Fibroblast of peridontal ligament (primary cell): ENCODE measurements at regions not wholly inside any gene's neighbourhood (a gene's known extent, or its start where the extent isn't known, plus 50 kb on each side); places are given as distances from the start of the nearest gene placed in this dataset.
"Not testable (repeated sequence)": the region's sequence is repeated elsewhere in the genome, so short reads cannot be mapped to it uniquely, and the experiment has no call there.

Source experiments
- DNase-seq: peaks from one replicate; pipeline ENCODE4 v3.0.0-alpha.2; 2010; ENCODE audit errors: extremely low read depth

- DNase-seq = no peak
These were observed 1526.1 kb downstream of the STIM2 start for GRCh38 chr4:28386776-28387175.

DNA sequence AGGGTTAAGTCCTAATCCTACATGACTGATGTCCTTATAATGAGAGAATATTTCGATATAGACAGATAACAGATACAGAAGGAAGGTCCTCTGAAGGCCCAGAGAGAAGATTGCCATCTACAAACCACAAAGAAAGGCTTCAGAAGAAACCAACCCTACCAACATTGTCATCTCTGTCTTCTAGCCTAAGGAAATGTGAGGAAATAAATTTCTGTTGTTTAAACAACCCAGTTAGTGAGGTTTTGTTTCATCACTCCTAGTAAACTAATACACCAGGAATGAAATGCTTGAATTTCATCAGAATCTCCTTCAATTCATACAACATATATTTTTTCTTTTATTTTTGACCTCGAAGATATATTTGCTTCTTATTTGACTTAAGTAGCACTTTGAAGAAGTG lies 1527.8 kb downstream of the STIM2 start:
- no peak for DNase-seq

DNA sequence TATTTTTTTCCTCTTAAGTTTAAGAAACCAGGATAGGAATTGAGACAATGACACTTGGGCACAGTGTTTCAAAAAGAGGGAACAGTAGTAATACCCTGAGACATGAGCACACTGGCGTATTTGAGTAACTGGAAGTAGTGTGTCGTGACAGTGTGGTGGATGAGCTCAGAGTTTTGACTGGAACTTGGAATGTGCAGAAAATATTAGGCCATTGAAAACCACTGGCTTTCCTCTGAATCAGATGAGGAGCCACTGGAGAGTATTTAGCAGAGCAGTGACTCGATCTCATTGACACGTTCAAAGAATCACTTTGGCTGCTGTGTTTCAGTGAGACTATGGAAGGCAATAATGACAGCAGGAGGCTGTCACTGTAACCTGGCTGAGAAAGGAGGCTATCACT lies 1531.2 kb downstream of the STIM2 start:
- no peak for DNase-seq

- DNase-seq = no peak
These were observed 1542.1 kb downstream of the STIM2 start for GRCh38 chr4:28402751-28403150.

GRCh38 chr4:28421221-28421620 lies 1560.6 kb downstream of the STIM2 start:
- DNase-seq = no peak

DNA sequence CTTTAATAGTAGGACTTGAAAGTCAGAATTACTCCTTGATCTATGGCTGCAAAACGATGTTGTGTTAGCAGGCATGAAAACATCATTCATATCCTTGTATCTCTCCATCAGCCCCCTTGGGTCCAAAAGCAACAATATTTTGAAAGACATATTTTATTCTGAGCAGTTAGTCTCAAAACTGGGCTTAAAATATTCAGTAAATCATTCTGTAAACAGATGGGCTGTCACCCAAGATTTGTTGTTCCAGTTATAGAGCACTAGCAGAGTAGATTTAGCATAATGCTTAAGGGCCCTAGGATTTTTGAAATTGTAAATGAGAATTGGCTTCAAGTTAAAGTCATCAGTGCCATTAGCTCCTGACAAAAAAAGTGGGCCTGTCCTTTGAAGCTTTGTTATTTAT lies 1565.6 kb downstream of the STIM2 start:
- no peak for DNase-seq

- DNase-seq = no peak
These were observed 1566.9 kb downstream of the STIM2 start for GRCh38 chr4:28427306-28428085.

DNA sequence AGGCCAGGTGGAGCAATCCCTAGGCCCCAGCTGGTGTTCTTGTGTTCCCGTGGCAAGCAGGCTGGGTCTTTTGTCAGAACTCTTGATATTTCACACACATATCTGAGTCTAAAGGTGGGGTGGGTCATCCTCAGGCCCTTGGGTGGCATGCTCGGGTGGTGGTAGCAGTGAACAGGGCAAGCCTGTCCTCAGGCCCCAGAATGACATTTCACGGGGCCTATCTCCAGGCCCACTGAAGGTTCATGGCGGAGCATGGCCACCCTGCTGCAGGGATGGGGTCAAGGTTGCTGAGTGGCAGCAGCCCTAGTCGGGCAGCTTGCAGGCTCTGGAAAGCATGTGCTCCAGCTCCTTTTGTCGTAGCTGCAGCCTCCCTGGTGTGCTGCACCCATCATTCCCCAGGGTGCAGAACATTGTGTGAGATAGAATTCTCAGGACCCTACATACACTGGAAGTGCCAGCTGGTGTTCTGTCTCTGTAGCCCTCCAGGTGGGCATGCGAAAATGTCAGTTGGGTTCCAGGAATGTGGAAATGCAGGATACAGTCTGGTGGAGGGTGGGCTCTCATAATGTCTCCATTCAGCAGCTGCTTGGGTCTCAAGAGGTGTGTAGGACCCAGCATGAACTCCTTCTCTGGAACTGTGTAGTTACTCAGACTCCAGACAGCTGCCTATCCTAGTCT lies 1571.8 kb downstream of the STIM2 start:
- DNase-seq = no peak

GRCh38 chr4:28435314-28435713 lies 1574.7 kb downstream of the STIM2 start:
- DNase-seq = peak; percentile 4

DNA sequence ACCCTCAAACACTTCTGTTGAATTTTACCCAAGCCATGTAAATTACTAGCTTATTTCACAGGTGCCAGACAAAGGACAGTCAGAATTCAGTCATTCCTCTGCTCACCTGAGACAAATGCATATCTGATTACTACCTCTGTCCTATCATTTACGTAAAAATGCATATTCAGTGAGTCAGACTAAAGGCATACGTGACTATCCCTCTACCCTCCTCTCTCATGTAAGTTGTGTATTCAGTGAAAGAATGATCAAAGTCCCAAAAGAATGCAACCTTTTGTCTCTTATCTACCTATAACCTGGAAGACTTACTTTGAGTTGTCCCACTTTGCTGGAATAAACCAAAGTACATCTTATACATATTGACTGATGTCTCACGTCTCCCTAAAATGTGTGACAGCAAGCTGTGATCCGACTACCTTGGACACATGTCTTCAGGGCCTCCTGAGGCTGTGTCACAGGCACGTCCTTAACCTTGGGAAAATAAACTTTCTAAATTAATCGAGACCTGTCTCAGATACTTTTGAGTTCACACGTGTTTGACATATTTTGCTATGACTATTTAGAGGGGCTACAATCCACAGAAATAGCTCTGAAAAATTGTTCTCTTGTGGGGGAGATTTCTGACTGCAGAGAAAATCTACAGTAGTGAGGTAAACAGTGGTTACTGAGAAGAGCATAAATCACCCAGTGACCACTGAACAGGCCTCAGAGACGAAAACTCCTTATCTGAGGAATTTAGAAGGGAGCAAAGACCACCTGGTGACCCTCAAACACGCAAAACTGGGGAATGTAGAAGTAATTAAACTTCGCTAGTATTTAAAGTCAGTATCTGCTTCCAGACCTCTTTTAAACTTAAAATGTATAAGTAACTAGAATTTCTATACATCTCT lies 1575.8 kb downstream of the STIM2 start:
- DNase-seq = no peak

- no peak for DNase-seq
These were observed 1582.7 kb downstream of the STIM2 start for GRCh38 chr4:28443371-28443770.

DNA sequence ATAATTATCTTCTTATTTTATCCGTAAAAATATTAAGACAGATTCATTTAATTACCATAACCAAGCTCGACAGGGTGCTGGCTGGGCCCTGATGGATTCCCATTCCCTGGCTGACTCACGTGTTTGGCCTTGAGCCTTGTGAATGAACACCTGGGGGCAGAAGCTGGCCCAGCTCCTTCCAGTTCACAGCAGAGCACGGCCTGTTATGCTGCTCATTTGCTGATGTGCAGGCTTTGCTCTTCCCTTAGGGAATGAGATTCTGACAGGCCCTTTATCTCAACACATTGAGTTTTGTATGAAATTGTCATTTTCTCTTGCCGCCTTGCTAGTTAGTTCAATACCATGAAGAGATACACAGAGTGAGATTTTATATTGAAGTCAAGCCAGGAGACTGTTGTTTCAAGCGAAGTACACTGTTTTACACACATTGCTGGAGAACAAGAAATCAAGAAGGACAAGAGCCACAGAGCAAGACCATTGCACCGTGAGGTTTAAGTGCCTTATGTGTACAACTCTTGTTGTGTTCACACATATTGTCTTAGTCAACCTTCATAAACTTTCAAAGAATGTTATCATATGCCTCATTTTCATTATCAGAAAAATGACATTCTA lies 1583.3 kb downstream of the STIM2 start:
- no peak for DNase-seq

GRCh38 chr4:28444886-28445496 lies 1584.3 kb downstream of the STIM2 start:
- DNase-seq = no peak

GRCh38 chr4:28449085-28449484 lies 1588.4 kb downstream of the STIM2 start:
- no peak for DNase-seq

- no peak for DNase-seq
These were observed 1590.7 kb downstream of the STIM2 start for GRCh38 chr4:28451346-28451745.

- DNase-seq = peak; percentile 37
These were observed 1602.4 kb downstream of the STIM2 start for GRCh38 chr4:28462766-28463700.

GRCh38 chr4:28464823-28465222 lies 1604.2 kb downstream of the STIM2 start:
- no peak for DNase-seq

GRCh38 chr4:28466886-28467285 lies 1606.2 kb downstream of the STIM2 start:
- not testable (repeated sequence) for DNase-seq

DNA sequence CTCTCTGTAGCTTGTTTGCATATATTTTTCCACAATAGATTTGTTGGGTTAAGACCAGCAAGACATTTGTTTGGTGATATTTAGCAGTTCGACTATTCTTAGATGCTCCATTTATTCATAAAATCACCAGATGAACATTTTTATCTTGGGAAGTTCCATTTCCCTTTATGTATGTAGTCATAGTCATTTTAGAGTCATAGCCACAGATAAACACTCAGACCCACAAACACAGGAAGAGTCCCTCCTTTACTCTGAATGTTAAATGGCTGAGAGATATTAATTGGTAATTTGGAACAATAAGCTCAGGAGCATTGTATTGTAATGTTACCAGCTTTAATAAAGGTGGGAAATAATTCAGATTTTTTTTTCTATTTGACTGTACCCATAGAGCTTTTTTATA lies 1608.7 kb downstream of the STIM2 start:
- no peak for DNase-seq

DNA sequence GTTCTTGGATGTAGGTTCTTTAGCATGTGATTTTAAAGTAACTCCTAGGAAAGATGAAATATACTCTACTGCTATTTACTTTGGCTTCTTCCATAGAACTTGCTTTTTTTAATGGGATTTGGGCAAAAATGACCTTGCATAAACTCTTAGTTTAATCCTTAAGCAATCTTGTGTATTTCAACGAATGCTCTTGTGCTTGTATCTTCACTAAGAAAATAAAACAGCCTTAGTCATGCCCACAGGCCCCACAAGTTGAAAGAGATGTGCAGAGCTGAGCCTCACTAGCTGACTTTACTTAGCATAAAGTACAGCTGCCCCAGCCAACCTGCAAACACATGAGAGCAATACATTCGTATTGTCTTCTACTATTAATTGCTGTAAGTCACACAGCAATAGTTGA lies 1609.2 kb downstream of the STIM2 start:
- peak; percentile 11 for DNase-seq
